Neuronal stem cell (in vitro differentiated cells): ENCODE measurements at regions not wholly inside any gene's neighbourhood (a gene's known extent, or its start where the extent isn't known, plus 50 kb on each side); places are given as distances from the start of the nearest gene placed in this dataset.
"Not testable (repeated sequence)": the region's sequence is repeated elsewhere in the genome, so short reads cannot be mapped to it uniquely, and the experiment has no call there.

Experiments used
- DNase-seq: peaks from one replicate; pipeline ENCODE4 v3.0.0-alpha.2; 2013; ENCODE audit warnings: low spot score
- H2AFZ ChIP-seq: one replicate; pipeline ENCODE4 v1.6.1; 2013; ENCODE audit warnings: mild to moderate bottlenecking, low read length, inconsistent platforms
- H2AK5ac ChIP-seq: 2 replicates; pipeline ENCODE4 v1.6.1; 2013; ENCODE audit warnings: low read depth, mild to moderate bottlenecking, inconsistent platforms, low read length, moderate library complexity, mixed read lengths
- H2BK120ac ChIP-seq: 2 replicates; pipeline ENCODE4 v1.6.1; 2013; ENCODE audit warnings: low read depth, mild to moderate bottlenecking, inconsistent platforms, low read length, moderate library complexity, mixed read lengths
- H2BK12ac ChIP-seq: one replicate; pipeline ENCODE4 v1.6.1; 2013; ENCODE audit warnings: low read length, inconsistent platforms
- H2BK15ac ChIP-seq: 2 replicates; pipeline ENCODE4 v1.6.1; 2013; ENCODE audit warnings: mild to moderate bottlenecking, low read length, inconsistent platforms, mixed read lengths
- H2BK5ac ChIP-seq: one replicate; pipeline ENCODE4 v1.6.1; 2013; ENCODE audit warnings: inconsistent platforms, mild to moderate bottlenecking, low read length, moderate library complexity
- H3K14ac ChIP-seq: one replicate; pipeline ENCODE4 v1.6.1; 2013; ENCODE audit warnings: low read length, inconsistent platforms
- H3K18ac ChIP-seq: 2 replicates; pipeline ENCODE4 v1.6.1; 2013; ENCODE audit warnings: low read length, inconsistent platforms
- H3K23ac ChIP-seq: 2 replicates; pipeline ENCODE4 v1.6.1; 2013; ENCODE audit warnings: low read depth, mild to moderate bottlenecking, mixed read lengths, low read length, inconsistent platforms; ENCODE audit not compliant: poor library complexity
- H3K27ac ChIP-seq: replicated peaks from 3 replicates; pipeline ENCODE4 v1.5.1; 2013; ENCODE audit warnings: low read length, inconsistent platforms
- H3K27me3 ChIP-seq, 3 experiments: 2 replicates each; pipeline ENCODE4 v1.6.1; 2013; ENCODE audit warnings: low read length in 3 of 3, mild to moderate bottlenecking in 2 of 3, inconsistent platforms in 1 of 3, low read depth in 1 of 3, mixed read lengths in 1 of 3, moderate library complexity in 1 of 3; ENCODE audit not compliant: control insufficient read depth in 3 of 3, insufficient read depth in 3 of 3
- H3K36me3 ChIP-seq, 2 donors: replicated peaks in 1 of 2; 2 replicates each; pipeline ENCODE4 v1.6.1; 2013; ENCODE audit warnings: low read length in 2 of 2; ENCODE audit not compliant: control insufficient read depth in 2 of 2, insufficient read depth in 2 of 2
- H3K4ac ChIP-seq: 2 replicates; pipeline ENCODE4 v1.6.1; 2013; ENCODE audit warnings: inconsistent platforms, mild to moderate bottlenecking, low read length, moderate library complexity
- H3K4me1 ChIP-seq, 2 donors: 1 replicate in 1 of 2; 2 replicates in 1 of 2; pipeline ENCODE4 v1.6.1; 2013; ENCODE audit warnings: low read length in 2 of 2, low read depth in 1 of 2; ENCODE audit not compliant: control insufficient read depth in 2 of 2, insufficient read depth in 1 of 2
- H3K4me2 ChIP-seq: one replicate; pipeline ENCODE4 v1.6.1; 2013; ENCODE audit warnings: mild to moderate bottlenecking, low read length, inconsistent platforms; ENCODE audit not compliant: insufficient read depth, poor library complexity, severe bottlenecking
- H3K4me3 ChIP-seq, 2 donors: 2 replicates each; pipeline ENCODE4 v1.5.1; 2013; ENCODE audit warnings: low read length in 2 of 2, mild to moderate bottlenecking in 2 of 2, inconsistent platforms in 1 of 2, moderate library complexity in 1 of 2
- H3K79me1 ChIP-seq: one replicate; pipeline ENCODE4 v1.6.1; 2013; ENCODE audit warnings: low read depth, mild to moderate bottlenecking, inconsistent platforms, low read length, moderate library complexity
- H3K9ac ChIP-seq: one replicate; pipeline ENCODE4 v1.6.1; 2013; ENCODE audit warnings: mild to moderate bottlenecking, low read depth, low read length, inconsistent platforms; ENCODE audit not compliant: poor library complexity
- H3K9me3 ChIP-seq, 2 donors: replicated peaks in 1 of 2; 2 replicates each; pipeline versions ENCODE3 to v1.6.1; 2013; ENCODE audit warnings: low read length in 2 of 2, mild to moderate bottlenecking in 2 of 2, inconsistent platforms in 1 of 2, low read depth in 1 of 2, mixed read lengths in 1 of 2, moderate library complexity in 1 of 2; ENCODE audit not compliant: control insufficient read depth in 2 of 2, insufficient read depth in 1 of 2
- H4K8ac ChIP-seq: one replicate; pipeline ENCODE4 v1.6.1; 2013; ENCODE audit warnings: low read depth, mild to moderate bottlenecking, inconsistent platforms, low read length, moderate library complexity
- H4K91ac ChIP-seq: one replicate; pipeline ENCODE4 v1.6.1; 2013; ENCODE audit warnings: low read length, low read depth, mild to moderate bottlenecking, inconsistent platforms; ENCODE audit not compliant: poor library complexity
- WGBS, 2 donors: extraction: QIAGEN DNeasy Blood & Tissue Kit; methylation state at CpG; one replicate each; pipeline ENCODE4 v1.1.7; 2013; ENCODE audit warnings: missing lambda C conversion rate in 2 of 2, mixed read lengths in 1 of 2; ENCODE audit not compliant: insufficient read length in 2 of 2, insufficient replicate concordance in 1 of 2; ENCODE audit errors: extremely low coverage in 2 of 2; 5-methylcytosine and 5-hydroxymethylcytosine counted together

- H3K36me3 ChIP-seq: no peaks in the 10 kb centered on the region
- no peak overlapping the region for H3K23ac ChIP-seq
- no peaks in the 10 kb centered on the region for H3K4me1 ChIP-seq
- no peak overlapping the region for H2BK12ac ChIP-seq
- H3K18ac ChIP-seq: no peak overlapping the region
- no peak overlapping the region for H3K14ac ChIP-seq
- H3K4ac ChIP-seq: no peak overlapping the region
- no peaks in the 10 kb centered on the region for H3K27me3 ChIP-seq
- H3K4me3 ChIP-seq: no peak overlapping the region
- WGBS, 2 donors: no CpG with 5 or more reads among the region's 1 CpG
- H3K27ac ChIP-seq: no peak overlapping the region
- no peaks in the 10 kb centered on the region for H3K79me1 ChIP-seq
- H4K8ac ChIP-seq: no peak overlapping the region
- DNase-seq: no peak
- H2AFZ ChIP-seq: no peak overlapping the region
- no peak overlapping the region for H2BK15ac ChIP-seq
- H4K91ac ChIP-seq: no peak overlapping the region
- H2BK5ac ChIP-seq: no peak overlapping the region
- no peak overlapping the region for H2BK120ac ChIP-seq
- H2AK5ac ChIP-seq: no peak overlapping the region
- peaks cover 0 to 28% of the 10 kb centered on the region in 2 donors for H3K9me3 ChIP-seq
- H3K4me2 ChIP-seq: no peak overlapping the region
- no peak overlapping the region for H3K9ac ChIP-seq
These were observed 308.4 kb downstream of the ZNF248 start for GRCh38 chr10:37549054-37549453.

GRCh38 chr10:37535459-37536246 lies 321.8 kb downstream of the ZNF248 start:
- H2BK120ac ChIP-seq: no peak overlapping the region
- H2BK12ac ChIP-seq: no peak overlapping the region
- H3K27me3 ChIP-seq: no peaks in the 10 kb centered on the region
- H4K91ac ChIP-seq: no peak overlapping the region
- no peak overlapping the region for H2BK15ac ChIP-seq
- no peaks in the 10 kb centered on the region for H3K79me1 ChIP-seq
- no peak overlapping the region for H2BK5ac ChIP-seq
- no peak overlapping the region for H3K9ac ChIP-seq
- no peak overlapping the region for H2AFZ ChIP-seq
- no peaks in the 10 kb centered on the region for H3K4me1 ChIP-seq
- H3K18ac ChIP-seq: no peak overlapping the region
- no peak overlapping the region for H2AK5ac ChIP-seq
- DNase-seq: no peak
- peak overlapping the region; percentile 11 for H3K4me2 ChIP-seq
- no peaks in the 10 kb centered on the region for H3K36me3 ChIP-seq
- H3K9me3 ChIP-seq: peaks cover 4 to 24% of the 10 kb centered on the region in 2 donors
- no peak overlapping the region for H4K8ac ChIP-seq
- no peak overlapping the region for H3K23ac ChIP-seq
- H3K27ac ChIP-seq: no peak overlapping the region
- H3K14ac ChIP-seq: no peak overlapping the region
- H3K4ac ChIP-seq: no peak overlapping the region
- H3K4me3 ChIP-seq: no peak overlapping the region
- no CpG with 5 or more reads among the region's 3 CpGs for WGBS, 2 donors

GRCh38 chr10:37534166-37534565 lies 323.2 kb downstream of the ZNF248 start:
- Histone ChIP-seq H2AFZ (no peak overlapping the region), H3K27ac (no peak overlapping the region), H3K18ac (no peak overlapping the region), H3K27me3 (no peaks in the 10 kb centered on the region), H4K91ac (no peak overlapping the region), H3K36me3 (no peaks in the 10 kb centered on the region), H3K9ac (no peak overlapping the region), H3K4me1 (no peaks in the 10 kb centered on the region), H4K8ac (no peak overlapping the region), H3K14ac (no peak overlapping the region), H2BK12ac (no peak overlapping the region), H3K4ac (no peak overlapping the region), H3K79me1 (no peaks in the 10 kb centered on the region), H2AK5ac (no peak overlapping the region), H3K23ac (no peak overlapping the region), H2BK15ac (no peak overlapping the region), H2BK120ac (no peak overlapping the region), H3K4me3 (no peak overlapping the region), H3K4me2 (no peak overlapping the region), H3K9me3 (peaks cover 4 to 24% of the 10 kb centered on the region in 2 donors), H2BK5ac (no peak overlapping the region)
- DNase-seq: no peak
- WGBS, 2 donors: no CpG with 5 or more reads among the region's 3 CpGs

- H3K79me1 ChIP-seq, H2AK5ac ChIP-seq, H4K8ac ChIP-seq, H3K36me3 ChIP-seq, H2BK12ac ChIP-seq, H3K4me1 ChIP-seq, H3K4me2 ChIP-seq, H2BK5ac ChIP-seq, H2BK120ac ChIP-seq, H4K91ac ChIP-seq, H3K18ac ChIP-seq, H3K27ac ChIP-seq, H3K4ac ChIP-seq, H3K23ac ChIP-seq, H2AFZ ChIP-seq, H2BK15ac ChIP-seq, H3K14ac ChIP-seq, H3K27me3 ChIP-seq, H3K9ac ChIP-seq, DNase-seq, H3K4me3 ChIP-seq: not testable (repeated sequence)
- peaks cover 0 to 19% of the 10 kb centered on the region in 2 donors for H3K9me3 ChIP-seq
- no CpG with 5 or more reads among the region's 2 CpGs for WGBS, 2 donors
These were observed 332.0 kb downstream of the ZNF248 start for GRCh38 chr10:37525410-37525809.
